GM12878 (cell line): ENCODE measurements at regions not wholly inside any gene's neighbourhood (a gene's known extent, or its start where the extent isn't known, plus 50 kb on each side); places are given as distances from the start of the nearest gene placed in this dataset.

ENCODE experiments used
- ATAC-seq: fragments of 200-7000 bp; cut with Tn5 transposase; 3 replicates; pipeline ENCODE4 v1.9.1; 2020; ENCODE audit warnings: mild to moderate bottlenecking, moderate library complexity
- BruUV-seq: library from RNA; stranded (reverse); fragments of 400-500 nt; replicated peaks from 2 replicates; lab custom pipeline; 2021; lab: Mats Ljungman, UMichigan
- CTCF ChIA-PET: fragments of 300-600 bp; sonication (Branson Sonifier 250); formaldehyde crosslinking; extraction: SDS; loops from one replicate; lab custom pipeline; 2021; ENCODE audit warnings: inconsistent platforms; lab: Yijun Ruan, JAX
- POLR2A ChIA-PET: fragments of 350-600 bp; formaldehyde crosslinking; extraction: SDS; loops from one replicate; lab custom pipeline; 2021; ENCODE audit warnings: inconsistent platforms; lab: Charles Lee
- RAD21 ChIA-PET: fragments of 300-600 bp; sonication (Branson Sonifier 250); formaldehyde crosslinking; loops from one replicate; lab custom pipeline; 2023; ENCODE audit warnings: antibody characterized with exemption; ENCODE audit not compliant: unreplicated experiment; lab: Charles Lee
- SMC1A ChIA-PET: fragments of 300-600 bp; sonication (Branson Sonifier 250); formaldehyde crosslinking; loops from one replicate; lab custom pipeline; 2023; ENCODE audit not compliant: unreplicated experiment, uncharacterized antibody; lab: Charles Lee
- DNase-seq: peaks from one replicate; pipeline ENCODE4 v3.0.0-alpha.2; 2011; ENCODE audit warnings: low read depth, low spot score
- FAIRE-seq: peaks from 3 replicates; lab custom pipeline; 2011; peaks lifted over from hg19 to GRCh38; lab: Jason Lieb, UNC
- H2AFZ ChIP-seq: 2 replicates; pipeline ENCODE4 v1.6.0; 2011; ENCODE audit warnings: low read depth, low read length, control low read depth; ENCODE audit not compliant: control insufficient read depth
- H3K27ac ChIP-seq: 2 replicates; pipeline ENCODE4 v1.5.1; 2011; ENCODE audit warnings: control low read depth; ENCODE audit not compliant: control insufficient read depth, insufficient read depth
- H3K27me3 ChIP-seq, 2 experiments: replicated peaks in 1 of 2; 2 replicates each; pipeline versions ENCODE4 v1.6.0 to v1.6.1; 2011; ENCODE audit warnings: low read length in 1 of 2; ENCODE audit not compliant: control insufficient read depth in 2 of 2, insufficient read depth in 2 of 2
- H3K36me3 ChIP-seq, 2 experiments: 2 replicates each; pipeline ENCODE4 v1.5.1; 2011; ENCODE audit warnings: low read length in 1 of 2; ENCODE audit not compliant: control insufficient read depth in 2 of 2, insufficient read depth in 2 of 2
- H3K4me1 ChIP-seq: 2 replicates; pipeline ENCODE4 v1.6.1; 2011; ENCODE audit warnings: mild to moderate bottlenecking, low read length, moderate library complexity, mixed read lengths; ENCODE audit not compliant: control insufficient read depth, insufficient read depth
- H3K4me2 ChIP-seq: 2 replicates; pipeline ENCODE4 v1.6.0; 2011; ENCODE audit warnings: control low read depth; ENCODE audit not compliant: control insufficient read depth, insufficient read depth
- H3K4me3 ChIP-seq: fragments of 200-600 bp; sonication (generic); 2 replicates; pipeline ENCODE4 v1.5.1; 2016
- H3K79me2 ChIP-seq: 2 replicates; pipeline ENCODE4 v1.6.0; 2011; ENCODE audit warnings: low read length; ENCODE audit not compliant: control insufficient read depth, insufficient read depth
- H3K9ac ChIP-seq: 2 replicates; pipeline ENCODE4 v1.8.0; 2011; ENCODE audit warnings: low read length, control low read depth, mixed read lengths; ENCODE audit not compliant: control insufficient read depth, insufficient read depth
- H3K9me3 ChIP-seq: replicated peaks from 3 replicates; pipeline ENCODE4 v1.5.1; 2011; ENCODE audit warnings: mild to moderate bottlenecking, low read length; ENCODE audit not compliant: control insufficient read depth, insufficient read depth
- H4K20me1 ChIP-seq: 2 replicates; pipeline ENCODE4 v1.6.0; 2011; ENCODE audit not compliant: control insufficient read depth, insufficient read depth
- CHD1 ChIP-seq: IDR thresholded peaks from 2 replicates; pipeline ENCODE4 v1.6.1; 2012; ENCODE audit warnings: low read depth, low read length, improper control_type of control experiment
- DPF2 ChIP-seq: fragments of 450-650 bp; IDR thresholded peaks from 2 replicates; pipeline ENCODE4 v1.6.1; 2017; ENCODE audit warnings: mild to moderate bottlenecking
- E2F8 ChIP-seq: fragments of 450-650 bp; IDR thresholded peaks from 2 replicates; pipeline ENCODE4 v1.6.1; 2018; ENCODE audit warnings: mild to moderate bottlenecking, low read depth, moderate library complexity; ENCODE audit not compliant: partially characterized antibody
- KLF5 ChIP-seq: fragments of 450-650 bp; IDR thresholded peaks from 2 replicates; pipeline ENCODE4 v1.6.1; 2014; ENCODE audit warnings: mild to moderate bottlenecking; ENCODE audit not compliant: partially characterized antibody
- MLLT1 ChIP-seq: fragments of 450-650 bp; IDR thresholded peaks from 2 replicates; pipeline ENCODE4 v1.6.1; 2016; ENCODE audit warnings: mild to moderate bottlenecking
- NFYA ChIP-seq: IDR thresholded peaks from 2 replicates; pipeline ENCODE4 v1.6.1; 2011; ENCODE audit warnings: low read depth, mild to moderate bottlenecking, low read length, improper control_type of control experiment, borderline replicate concordance
- NR2C1 ChIP-seq: fragments of 450-650 bp; IDR thresholded peaks from 2 replicates; pipeline ENCODE4 v1.6.1; 2017; ENCODE audit warnings: antibody characterized with exemption, mild to moderate bottlenecking, moderate library complexity
- SREBF1 ChIP-seq: IDR thresholded peaks from 2 replicates; pipeline ENCODE4 v1.6.1; 2012; ENCODE audit warnings: mild to moderate bottlenecking, low read length
- ZBTB4 ChIP-seq: fragments of 450-650 bp; formaldehyde crosslinking; IDR thresholded peaks from 2 replicates; pipeline ENCODE4 v1.4.0; 2022; ENCODE audit warnings: mild to moderate bottlenecking, moderate library complexity
- WGBS: methylation state at CpG from one replicate; pipeline ENCODE4 v1.1.6; 2016; ENCODE audit warnings: low lambda C conversion rate; ENCODE audit not compliant: insufficient replicate concordance, insufficient coverage; ENCODE audit errors: missing lambda C conversion rate; 5-methylcytosine and 5-hydroxymethylcytosine counted together
- in situ Hi-C: fragments of 300-500 bp; cut with MboI; formaldehyde crosslinking; loops from 9 replicates; pipeline ENCODE4 v1.14.3; 2018; ENCODE audit warnings: mixed read lengths
- intact Hi-C: fragments of 100-400 bp; cut with micrococcal nuclease; formaldehyde crosslinking; loops from one replicate; pipeline ENCODE4 v1.14.2; 2022; ENCODE audit not compliant: unreplicated experiment
- TF ChIP-seq, protein P1 (sequence below): fragments of 450-650 bp; IDR thresholded peaks from 2 replicates; pipeline ENCODE4 v1.6.1; 2017; ENCODE audit warnings: antibody characterized with exemption, mild to moderate bottlenecking, moderate library complexity

DNA sequence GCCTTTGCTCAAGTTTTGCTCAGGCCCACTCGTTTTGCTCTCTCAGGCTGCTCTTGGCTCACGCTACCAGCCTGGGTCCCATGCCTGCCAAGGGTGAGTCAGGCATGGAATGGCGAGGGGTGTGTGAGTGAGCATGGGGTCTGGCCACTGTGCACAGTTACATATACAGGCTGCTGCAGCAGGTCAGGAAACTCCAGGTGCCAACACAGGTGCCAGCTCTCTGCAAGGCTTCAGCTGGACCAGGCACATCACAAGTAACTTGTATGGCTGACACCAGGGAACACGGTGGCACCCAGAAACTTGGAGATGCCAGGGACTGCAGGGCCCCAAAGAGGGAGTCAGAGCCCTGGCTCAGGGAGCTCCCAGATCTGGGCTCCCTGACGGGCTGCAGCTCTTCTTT, 146.8 kb downstream of the BTBD3 start:
- in situ Hi-C loops (no loop called here), intact Hi-C loops (no loop called here)
- H3K9me3 ChIP-seq = no peaks in the 10 kb centered on the region; the same call in 2 of the 3 replicates
- 5% methylated on average over 5 of the region's 5 CpGs for WGBS
- no peaks in the 10 kb centered on the region for H3K27me3 ChIP-seq
- H2AFZ ChIP-seq = no peak overlapping the region
- no TSS peak for BruUV-seq
- no peak overlapping the region for H3K27ac ChIP-seq
- ChIA-PET CTCF (no interaction called here), RAD21 (no interaction called here), POLR2A (no interaction called here), SMC1A (no interaction called here)
- DNase-seq (no peak), FAIRE-seq (no peak), ATAC-seq (no peak)
- H3K4me1 ChIP-seq = no peaks in the 10 kb centered on the region
- H4K20me1 ChIP-seq = no peaks in the 10 kb centered on the region
- H3K9ac ChIP-seq = no peak overlapping the region
- no peaks in the 10 kb centered on the region for H3K79me2 ChIP-seq
- H3K4me3 ChIP-seq = no peak overlapping the region
- H3K36me3 ChIP-seq = no peaks in the 10 kb centered on the region
- H3K4me2 ChIP-seq = no peak overlapping the region
- TF ChIP-seq SREBF1 = no peak
- no peak for TF ChIP-seq E2F8
- TF ChIP-seq KLF5 = no peak
- no peak for TF ChIP-seq DPF2
- TF ChIP-seq, protein P1, sequence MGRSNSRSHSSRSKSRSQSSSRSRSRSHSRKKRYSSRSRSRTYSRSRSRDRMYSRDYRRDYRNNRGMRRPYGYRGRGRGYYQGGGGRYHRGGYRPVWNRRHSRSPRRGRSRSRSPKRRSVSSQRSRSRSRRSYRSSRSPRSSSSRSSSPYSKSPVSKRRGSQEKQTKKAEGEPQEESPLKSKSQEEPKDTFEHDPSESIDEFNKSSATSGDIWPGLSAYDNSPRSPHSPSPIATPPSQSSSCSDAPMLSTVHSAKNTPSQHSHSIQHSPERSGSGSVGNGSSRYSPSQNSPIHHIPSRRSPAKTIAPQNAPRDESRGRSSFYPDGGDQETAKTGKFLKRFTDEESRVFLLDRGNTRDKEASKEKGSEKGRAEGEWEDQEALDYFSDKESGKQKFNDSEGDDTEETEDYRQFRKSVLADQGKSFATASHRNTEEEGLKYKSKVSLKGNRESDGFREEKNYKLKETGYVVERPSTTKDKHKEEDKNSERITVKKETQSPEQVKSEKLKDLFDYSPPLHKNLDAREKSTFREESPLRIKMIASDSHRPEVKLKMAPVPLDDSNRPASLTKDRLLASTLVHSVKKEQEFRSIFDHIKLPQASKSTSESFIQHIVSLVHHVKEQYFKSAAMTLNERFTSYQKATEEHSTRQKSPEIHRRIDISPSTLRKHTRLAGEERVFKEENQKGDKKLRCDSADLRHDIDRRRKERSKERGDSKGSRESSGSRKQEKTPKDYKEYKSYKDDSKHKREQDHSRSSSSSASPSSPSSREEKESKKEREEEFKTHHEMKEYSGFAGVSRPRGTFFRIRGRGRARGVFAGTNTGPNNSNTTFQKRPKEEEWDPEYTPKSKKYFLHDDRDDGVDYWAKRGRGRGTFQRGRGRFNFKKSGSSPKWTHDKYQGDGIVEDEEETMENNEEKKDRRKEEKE = no peak
- TF ChIP-seq NR2C1 = no peak
- TF ChIP-seq CHD1 = no peak
- TF ChIP-seq NFYA = no peak
- no peak for TF ChIP-seq MLLT1
- no peak for TF ChIP-seq ZBTB4 (CRISPR knock-in tag)
